ENCODE measurements at regions not wholly inside any gene's neighbourhood (a gene's known extent, or its start where the extent isn't known, plus 50 kb on each side); places are given as distances from the start of the nearest gene placed in this dataset.

DNA sequence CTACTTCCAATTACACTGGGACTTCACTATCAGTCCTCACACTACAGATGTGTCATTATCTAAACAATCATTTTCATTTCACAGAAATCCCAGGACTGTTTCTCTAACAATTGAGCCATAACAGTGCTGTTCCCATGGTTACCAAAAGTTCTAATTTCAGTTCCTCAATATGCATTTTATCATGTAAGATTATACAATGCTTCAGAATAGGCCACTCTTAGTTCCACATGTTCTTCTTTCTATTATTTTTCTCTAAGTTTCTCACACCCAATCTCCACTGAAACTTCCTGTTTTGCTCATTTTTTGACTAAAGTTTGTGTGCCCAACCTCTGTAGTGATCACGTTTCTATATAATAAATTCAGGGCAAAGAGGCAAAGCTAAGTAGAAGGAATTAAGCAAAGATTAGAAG, 185.8 kb downstream of the DUSP6 start:
- no peak overlapping the region for H3K27ac Mint-ChIP-seq
- DNase-seq (ENCODE audit: low spot score), result no peak
- no peaks in the 10 kb centered on the region for H3K27me3 Mint-ChIP-seq (ENCODE audit: insufficient read depth, low read depth)
- no peak overlapping the region for H3K9ac ChIP-seq
- no peaks in the 10 kb centered on the region for H3K36me3 Mint-ChIP-seq
- no peaks in the 10 kb centered on the region for H3K27me3 ChIP-seq
- no peaks in the 10 kb centered on the region for H3K4me1 ChIP-seq
- TF ChIP-seq CTCF (IDR thresholded peaks at IDR 0.05), result no peak
- no peak for TF ChIP-seq EZH2phosphoT487 (IDR thresholded peaks at IDR 0.05)
- no peak for TF ChIP-seq EZH2 (IDR thresholded peaks at IDR 0.05)
- H3K4me1 Mint-ChIP-seq, result peaks cover 7% of the 10 kb centered on the region
- H4K20me1 ChIP-seq (ENCODE audit: low read depth), result no peaks in the 10 kb centered on the region
- no peak overlapping the region for H3K4me3 Mint-ChIP-seq
- H3K4me2 ChIP-seq, result no peak overlapping the region
- no peak overlapping the region for H3K27ac ChIP-seq
- peaks cover 3% of the 10 kb centered on the region for H3K9me3 Mint-ChIP-seq
- H3K4me3 ChIP-seq, result no peak overlapping the region
- H3K9me3 ChIP-seq (ENCODE audit: low read depth), result no peaks in the 10 kb centered on the region
- no peaks in the 10 kb centered on the region for H3K36me3 ChIP-seq
- no peak overlapping the region for H2AFZ ChIP-seq (replicated peaks)
- H3K79me2 ChIP-seq (ENCODE audit: low read depth), result no peaks in the 10 kb centered on the region
- H3F3A ChIP-seq (ENCODE audit: low read depth), result no peaks in the 10 kb centered on the region

- H3K27me3 ChIP-seq, result no peaks in the 10 kb centered on the region
- no peaks in the 10 kb centered on the region for H3K9me3 ChIP-seq (ENCODE audit: low read depth)
- H3K27ac Mint-ChIP-seq, result no peak overlapping the region
- H3K27me3 Mint-ChIP-seq (ENCODE audit: insufficient read depth, low read depth), result no peaks in the 10 kb centered on the region
- H2AFZ ChIP-seq (replicated peaks), result no peak overlapping the region
- no peak for DNase-seq (ENCODE audit: low spot score)
- no peaks in the 10 kb centered on the region for H3K4me1 ChIP-seq
- H3K9ac ChIP-seq, result no peak overlapping the region
- no peak overlapping the region for H3K4me3 ChIP-seq
- no peaks in the 10 kb centered on the region for H3K36me3 ChIP-seq
- H3K4me1 Mint-ChIP-seq, result peaks cover 7% of the 10 kb centered on the region
- peaks cover 2% of the 10 kb centered on the region for H3K9me3 Mint-ChIP-seq
- TF ChIP-seq CTCF (IDR thresholded peaks at IDR 0.05), result no peak
- no peak for TF ChIP-seq EZH2 (IDR thresholded peaks at IDR 0.05)
- TF ChIP-seq EZH2phosphoT487 (IDR thresholded peaks at IDR 0.05), result no peak
- no peak overlapping the region for H3K4me3 Mint-ChIP-seq
- H3K27ac ChIP-seq, result no peak overlapping the region
- no peaks in the 10 kb centered on the region for H4K20me1 ChIP-seq (ENCODE audit: low read depth)
- no peak overlapping the region for H3K4me2 ChIP-seq
- no peaks in the 10 kb centered on the region for H3F3A ChIP-seq (ENCODE audit: low read depth)
- H3K36me3 Mint-ChIP-seq, result no peaks in the 10 kb centered on the region
- no peaks in the 10 kb centered on the region for H3K79me2 ChIP-seq (ENCODE audit: low read depth)
Measured at GRCh38 chr12:89166121-89166520, 186.2 kb downstream of the DUSP6 start.

GRCh38 chr12:89165703-89166102, 186.6 kb downstream of the DUSP6 start:
- no peak for TF ChIP-seq EZH2 (IDR thresholded peaks at IDR 0.05)
- no peak for TF ChIP-seq CTCF (IDR thresholded peaks at IDR 0.05)
- TF ChIP-seq EZH2phosphoT487 (IDR thresholded peaks at IDR 0.05), result no peak
- H3K36me3 Mint-ChIP-seq, result no peaks in the 10 kb centered on the region
- Histone ChIP-seq H3K9me3 (ENCODE audit: low read depth) (no peaks in the 10 kb centered on the region), H3K4me3 (no peak overlapping the region), H3K79me2 (ENCODE audit: low read depth) (no peaks in the 10 kb centered on the region), H3K36me3 (no peaks in the 10 kb centered on the region), H3K9ac (no peak overlapping the region), H3K27me3 (no peaks in the 10 kb centered on the region), H3K4me2 (no peak overlapping the region), H3F3A (ENCODE audit: low read depth) (no peaks in the 10 kb centered on the region), H2AFZ (replicated peaks) (no peak overlapping the region), H3K27ac (no peak overlapping the region), H4K20me1 (ENCODE audit: low read depth) (no peaks in the 10 kb centered on the region), H3K4me1 (no peaks in the 10 kb centered on the region)
- DNase-seq (ENCODE audit: low spot score), result no peak
- H3K9me3 Mint-ChIP-seq, result peaks cover 2% of the 10 kb centered on the region
- H3K27me3 Mint-ChIP-seq (ENCODE audit: insufficient read depth, low read depth), result no peaks in the 10 kb centered on the region
- no peak overlapping the region for H3K27ac Mint-ChIP-seq
- no peak overlapping the region for H3K4me3 Mint-ChIP-seq
- H3K4me1 Mint-ChIP-seq, result peaks cover 7% of the 10 kb centered on the region
